ENCODE measurements at regions not wholly inside any gene's neighbourhood (a gene's known extent, or its start where the extent isn't known, plus 50 kb on each side); places are given as distances from the start of the nearest gene placed in this dataset.

- no peak for DNase-seq
Observed at GRCh38 chr20:62583424-62583920, 58.8 kb upstream of the SLCO4A1 start.

GRCh38 chr20:62584671-62585460, 57.4 kb upstream of the SLCO4A1 start:
- no peak for DNase-seq

GRCh38 chr20:62585461-62585970, 56.8 kb upstream of the SLCO4A1 start:
- DNase-seq, result no peak

- DNase-seq, result no peak
Observed at GRCh38 chr20:62586799-62587198, 55.5 kb upstream of the SLCO4A1 start.

- DNase-seq, result no peak
Observed at GRCh38 chr20:62587757-62588402, 54.4 kb upstream of the SLCO4A1 start.

- DNase-seq, result no peak
Observed at GRCh38 chr20:62588458-62589149, 53.7 kb upstream of the SLCO4A1 start.

GRCh38 chr20:62589150-62589498, 53.2 kb upstream of the SLCO4A1 start:
- DNase-seq, result no peak

GRCh38 chr20:62589720-62590119, 52.6 kb upstream of the SLCO4A1 start:
- no peak for DNase-seq

GRCh38 chr20:62590309-62591121, 51.8 kb upstream of the SLCO4A1 start:
- no peak for DNase-seq

GRCh38 chr20:62591122-62591468, 51.2 kb upstream of the SLCO4A1 start:
- no peak for DNase-seq

GRCh38 chr20:62591591-62591990, 50.7 kb upstream of the SLCO4A1 start:
- DNase-seq, result no peak

Data from NCI-H1694 treated with DMSO at 0.1 percent for 48 hours (cell line).